ENCODE measurements at regions not wholly inside any gene's neighbourhood (a gene's known extent, or its start where the extent isn't known, plus 50 kb on each side); places are given as distances from the start of the nearest gene placed in this dataset.

GRCh38 chr9:135255033-135255840 is 167.8 kb downstream of the OLFM1 start:
- no peak for DNase-seq

- DNase-seq = no peak
Measured at GRCh38 chr9:135255841-135256580, 168.5 kb downstream of the OLFM1 start.

DNA sequence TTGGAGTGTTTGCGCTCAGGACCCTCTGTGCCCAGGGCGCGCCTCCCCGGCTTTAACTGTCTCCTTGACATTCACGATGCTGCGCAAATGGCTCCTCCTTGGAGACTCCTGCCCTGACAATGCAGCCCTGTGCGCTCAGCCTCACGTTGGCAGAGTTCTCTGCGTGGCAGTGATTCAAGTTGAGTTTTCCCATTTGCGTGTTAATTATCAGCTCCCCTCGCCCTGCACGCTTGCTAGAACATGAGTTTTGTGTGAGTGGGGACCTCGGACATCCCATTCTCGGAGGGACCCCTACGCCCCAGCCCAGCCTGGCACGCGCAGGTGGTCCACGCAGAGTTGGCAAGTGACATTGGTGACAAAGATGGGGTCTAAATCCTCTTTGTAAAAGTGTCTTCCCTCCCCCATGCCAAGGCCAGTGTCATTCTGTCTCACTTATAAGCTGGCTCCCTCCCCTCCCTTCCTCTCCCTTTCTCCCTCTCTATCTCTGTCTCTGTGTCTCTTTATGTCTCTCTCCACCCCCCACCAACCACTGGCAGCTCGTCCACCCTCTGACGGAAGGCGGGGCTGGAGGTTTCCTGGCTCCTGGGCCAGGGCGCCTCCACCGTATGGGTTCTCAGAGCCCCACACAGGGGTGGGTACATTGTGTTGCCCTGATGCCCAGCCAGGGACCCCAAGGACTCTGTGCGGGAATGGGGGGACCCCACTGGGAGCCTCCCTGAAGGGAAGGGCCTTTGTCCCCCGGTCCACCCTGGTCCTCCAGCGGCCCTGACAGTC is 169.3 kb downstream of the OLFM1 start:
- no peak for DNase-seq

DNA sequence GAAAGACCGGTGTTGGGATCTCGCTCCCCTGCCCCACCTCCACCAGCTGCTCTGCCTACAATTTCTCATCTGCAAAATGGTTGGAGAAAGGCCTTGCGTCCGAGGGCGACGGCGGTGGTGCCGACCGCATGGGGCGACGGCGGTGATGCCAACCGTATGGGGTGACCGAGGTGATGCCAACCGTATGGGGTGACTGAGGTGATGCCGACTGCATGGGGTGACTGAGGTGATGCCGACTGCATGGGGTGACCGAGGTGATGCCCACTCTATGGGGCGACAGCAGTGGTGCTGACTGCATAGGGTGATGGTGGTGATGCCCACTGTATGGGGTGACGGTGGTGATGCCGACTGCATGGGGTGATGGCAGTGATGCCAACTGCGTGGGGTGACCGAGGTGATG is 171.0 kb downstream of the OLFM1 start:
- no peak for DNase-seq

DNA sequence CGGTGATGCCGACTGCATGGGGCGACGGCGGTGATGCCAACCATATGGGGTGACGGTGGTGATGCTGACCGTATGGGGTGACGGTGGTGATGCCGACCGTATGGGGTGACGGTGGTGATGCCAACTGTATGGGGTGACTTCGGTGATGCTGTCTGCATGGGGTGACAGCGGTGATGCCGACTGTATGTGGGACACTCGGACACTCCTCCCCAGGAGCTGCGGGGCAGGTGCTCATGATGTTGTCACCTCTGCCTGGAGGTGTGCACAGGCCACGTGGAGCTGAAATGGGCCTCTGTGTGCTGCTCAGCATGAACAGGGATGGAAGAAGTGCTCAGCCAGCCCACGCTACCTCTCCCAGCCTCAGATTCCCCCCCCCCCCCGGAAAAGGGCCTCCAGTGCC is 171.8 kb downstream of the OLFM1 start:
- DNase-seq = no peak

DNA sequence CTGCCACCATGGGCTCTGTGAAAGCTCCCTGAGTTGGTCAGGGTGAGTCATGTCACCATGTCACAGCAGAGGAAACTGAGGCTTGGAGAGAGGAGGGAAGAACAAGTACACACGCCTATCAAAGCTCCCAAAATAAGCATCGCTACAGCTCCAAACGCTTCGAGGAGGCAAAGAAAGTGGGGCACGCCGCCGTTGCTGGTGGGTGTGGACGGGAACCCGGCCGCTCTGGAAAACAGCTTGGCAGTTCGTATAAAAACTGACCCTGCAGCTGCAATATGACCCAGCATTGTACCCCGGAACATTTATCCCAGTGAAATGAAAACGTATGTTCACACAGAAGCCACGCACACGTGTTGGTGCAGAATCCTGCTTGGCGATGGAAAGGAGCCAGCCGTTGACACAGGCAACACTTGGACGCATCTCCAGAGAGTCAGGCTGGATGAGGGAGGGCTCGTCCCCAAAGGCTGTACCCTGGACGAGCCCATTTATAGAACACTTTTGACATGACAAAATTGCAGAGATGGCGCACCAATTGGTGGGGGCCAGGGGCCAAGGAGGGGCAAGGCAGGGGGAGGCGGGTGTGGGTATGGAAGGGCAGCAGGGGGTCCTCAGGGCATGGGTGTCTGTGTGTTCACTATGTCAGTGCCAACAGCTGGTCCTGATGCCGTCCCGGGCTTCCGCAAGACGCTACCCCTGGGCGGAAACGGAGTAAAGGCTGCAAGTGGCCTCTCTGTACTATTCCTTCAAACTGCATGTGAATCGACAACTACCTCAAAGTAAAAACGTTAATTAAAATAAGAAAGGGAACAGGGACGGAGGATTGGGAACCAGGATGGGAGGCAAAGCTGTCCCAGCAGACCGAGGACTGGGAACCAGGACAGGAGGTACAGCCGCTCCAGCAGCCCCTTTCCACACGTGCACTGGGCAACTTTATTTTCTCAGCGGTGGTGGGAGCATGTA is 173.0 kb downstream of the OLFM1 start:
- no peak for DNase-seq

DNA sequence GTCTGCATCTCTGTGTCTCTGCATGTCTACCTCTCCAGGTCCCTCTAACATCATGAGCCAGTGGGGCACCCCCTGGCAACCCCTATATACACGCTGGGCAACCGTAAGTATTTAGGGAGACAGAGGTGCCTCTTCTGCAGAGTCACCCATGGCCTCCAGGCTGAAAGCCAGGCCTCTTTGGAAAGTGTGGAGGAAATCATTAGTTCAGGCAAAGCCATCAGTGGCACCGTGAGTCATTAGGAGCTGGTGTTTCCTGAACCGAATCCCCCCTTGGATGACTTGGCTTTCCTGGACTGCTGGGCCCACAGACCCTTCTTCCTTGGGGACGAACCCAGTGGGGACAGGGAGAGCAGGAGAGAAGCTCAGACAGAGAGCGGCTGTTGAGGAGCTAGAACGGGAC is 174.8 kb downstream of the OLFM1 start:
- no peak for DNase-seq

DNA sequence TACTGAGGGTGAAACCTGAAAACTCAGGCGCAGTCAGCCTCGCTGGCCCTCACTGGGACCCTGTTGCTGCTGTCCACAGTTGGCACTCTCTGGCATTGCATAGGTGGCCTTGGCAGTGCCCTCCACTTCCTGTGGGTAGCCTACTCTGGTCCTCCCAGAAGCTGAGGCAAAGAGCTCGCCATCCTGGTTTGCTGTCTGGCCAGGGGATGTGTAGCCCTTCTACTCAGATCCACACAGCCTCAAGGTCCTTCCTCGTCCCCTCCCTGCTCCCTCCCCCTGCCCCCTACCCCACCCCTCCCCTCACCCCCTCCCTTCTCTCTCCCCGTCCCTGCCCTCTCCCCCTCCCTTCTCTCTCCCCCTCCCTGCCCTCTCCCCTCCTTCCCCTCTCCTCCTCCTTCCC is 176.0 kb downstream of the OLFM1 start:
- no peak for DNase-seq

GRCh38 chr9:135265931-135266330 is 178.5 kb downstream of the OLFM1 start:
- no peak for DNase-seq

GRCh38 chr9:135267191-135267809 is 179.8 kb downstream of the OLFM1 start:
- no peak for DNase-seq

GRCh38 chr9:135268031-135268430 is 180.6 kb downstream of the OLFM1 start:
- DNase-seq = no peak

DNA sequence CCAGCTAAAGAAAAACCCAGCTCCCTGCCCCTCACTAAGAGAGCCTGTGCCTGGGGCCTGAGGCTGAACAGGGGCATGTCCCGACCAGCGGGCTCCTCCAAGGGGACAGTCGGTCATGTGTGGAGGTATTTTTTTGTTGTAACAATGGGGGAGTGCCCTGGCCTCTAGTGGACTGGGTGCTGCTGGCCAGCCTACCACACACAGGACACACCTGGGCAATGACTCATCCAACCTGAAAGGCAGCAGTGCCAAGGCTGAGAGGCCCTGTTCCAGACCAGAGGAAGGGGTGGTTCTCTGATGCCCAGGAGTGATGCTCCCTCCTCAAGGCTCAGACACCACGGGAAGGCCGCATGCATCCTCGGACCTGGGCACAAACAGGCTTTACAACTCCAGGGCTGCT is 181.5 kb downstream of the OLFM1 start:
- no peak for DNase-seq

DNA sequence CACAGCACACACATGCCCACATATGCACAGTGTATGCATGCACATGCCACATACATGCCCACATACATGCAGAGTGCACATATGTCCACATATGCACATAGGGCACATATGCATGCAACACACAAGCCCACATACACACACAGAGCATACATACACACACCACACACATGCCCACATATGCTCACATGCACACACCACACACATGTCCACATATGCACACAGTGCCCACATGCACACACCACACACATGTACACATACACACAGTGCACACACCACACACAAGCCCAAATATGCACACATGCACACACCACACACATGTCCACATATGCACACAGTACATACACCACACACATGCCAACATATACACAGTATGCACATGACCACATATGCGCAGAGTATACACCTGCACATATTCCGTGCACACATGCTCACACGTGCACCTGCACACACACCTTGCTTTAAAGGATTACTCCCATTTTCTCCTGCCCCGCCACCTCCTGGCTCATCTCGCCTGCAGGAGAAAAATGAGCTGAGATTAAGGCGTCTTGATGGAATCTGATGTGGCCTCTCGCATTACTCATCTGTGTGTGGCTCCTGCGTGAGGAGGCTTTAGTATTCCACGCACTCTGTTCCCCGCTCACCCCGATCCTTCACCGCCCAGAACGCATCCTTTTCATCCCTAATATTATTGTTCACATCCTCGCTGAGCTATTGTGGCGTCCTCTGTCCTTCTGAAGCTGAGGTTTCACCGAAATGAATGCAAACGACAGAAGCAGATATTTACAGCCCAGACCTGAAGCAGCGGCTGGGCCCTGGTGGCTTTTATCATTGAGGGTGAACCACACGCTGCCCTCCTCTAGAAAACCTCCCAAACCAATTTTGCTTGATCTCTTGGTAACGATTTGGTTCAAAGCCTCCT is 182.7 kb downstream of the OLFM1 start:
- DNase-seq = no peak

GRCh38 chr9:135271425-135271824 is 184.0 kb downstream of the OLFM1 start:
- no peak for DNase-seq

GRCh38 chr9:135272608-135273007 is 185.1 kb downstream of the OLFM1 start:
- no peak for DNase-seq

DNA sequence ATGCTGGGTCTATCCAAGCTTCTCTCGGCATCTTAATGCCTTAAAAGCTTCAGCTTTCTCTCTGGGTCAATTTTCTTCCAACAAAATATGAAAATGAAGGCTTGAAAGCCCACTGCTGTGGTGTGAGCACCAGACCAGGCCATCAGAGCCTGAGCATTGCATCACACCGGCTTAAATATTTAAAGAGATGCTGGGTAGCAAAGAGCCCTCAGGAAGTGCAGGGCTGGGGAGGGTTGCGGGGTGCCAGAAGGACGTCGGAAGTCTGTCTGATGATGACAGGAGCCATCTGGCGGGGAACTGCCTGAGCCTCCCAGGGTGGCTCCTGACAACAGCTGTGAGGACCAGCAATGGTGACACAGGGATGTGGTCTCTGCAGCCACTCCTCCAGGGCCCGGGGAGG is 185.5 kb downstream of the OLFM1 start:
- no peak for DNase-seq

GRCh38 chr9:135275163-135275562 is 187.7 kb downstream of the OLFM1 start:
- no peak for DNase-seq

- DNase-seq = no peak
Measured at GRCh38 chr9:135275571-135276289, 188.3 kb downstream of the OLFM1 start.

DNA sequence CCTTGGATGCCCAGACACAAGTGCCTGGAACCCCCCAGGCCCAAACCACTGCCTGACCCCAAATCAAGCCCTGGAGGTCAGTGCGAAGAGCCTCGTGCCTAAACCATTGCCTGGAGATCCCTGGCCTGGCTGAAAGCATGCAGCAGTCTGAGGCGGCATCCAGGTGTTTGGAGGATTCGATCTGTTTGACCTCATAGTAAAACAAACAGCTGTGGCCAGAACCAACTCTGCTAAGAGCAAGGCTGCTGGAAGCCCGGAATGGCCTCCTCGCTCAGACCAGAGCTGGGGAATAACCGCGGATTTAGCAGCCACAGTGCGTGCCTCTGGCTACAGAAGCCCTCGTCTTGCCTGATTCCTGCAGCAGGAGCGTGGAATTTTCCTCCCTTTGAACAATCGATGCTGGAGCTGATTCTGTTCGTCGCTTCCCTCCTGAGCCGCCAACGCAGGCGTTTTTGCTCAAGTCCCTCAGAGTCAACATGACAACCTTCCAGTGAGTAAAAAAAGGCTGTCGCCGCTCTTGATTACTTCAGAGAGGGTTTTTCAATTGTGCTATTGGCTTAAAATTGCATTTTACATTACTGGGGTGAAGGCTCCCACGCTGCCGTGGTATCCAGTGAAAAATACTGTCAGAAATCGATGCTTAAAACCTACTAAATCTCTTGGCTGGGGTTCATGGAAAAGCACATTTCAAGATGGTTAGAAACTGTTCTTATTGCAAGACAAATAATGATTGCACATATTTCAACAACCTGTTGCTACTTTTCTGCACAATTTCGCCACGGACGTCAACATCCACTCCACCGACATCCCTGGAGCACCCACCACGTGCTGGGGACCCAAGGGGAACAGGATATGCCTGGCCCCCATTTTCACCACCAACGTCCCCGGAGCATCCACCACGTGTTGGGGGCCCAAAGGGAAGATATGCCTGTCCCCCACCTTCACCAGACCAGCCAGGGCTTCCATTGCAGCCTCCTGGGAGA is 190.0 kb downstream of the OLFM1 start:
- DNase-seq = no peak
